HG02571 (cell line): ENCODE measurements at regions not wholly inside any gene's neighbourhood (a gene's known extent, or its start where the extent isn't known, plus 50 kb on each side); places are given as distances from the start of the nearest gene placed in this dataset.

ENCODE experiments used
- ATAC-seq: cut with Tn5 transposase; IDR thresholded peaks from one replicate; pipeline ENCODE4 v1.9.1; 2021; ENCODE audit warnings: mild to moderate bottlenecking, moderate library complexity; ENCODE audit not compliant: unreplicated experiment

GRCh38 chr9:16193066-16193465 lies 640.2 kb downstream of the CCDC171 start:
- no peak for ATAC-seq

- no peak for ATAC-seq
These were observed 643.4 kb downstream of the CCDC171 start for GRCh38 chr9:16196206-16196605.

GRCh38 chr9:16197578-16198370 lies 644.9 kb downstream of the CCDC171 start:
- no peak for ATAC-seq

DNA sequence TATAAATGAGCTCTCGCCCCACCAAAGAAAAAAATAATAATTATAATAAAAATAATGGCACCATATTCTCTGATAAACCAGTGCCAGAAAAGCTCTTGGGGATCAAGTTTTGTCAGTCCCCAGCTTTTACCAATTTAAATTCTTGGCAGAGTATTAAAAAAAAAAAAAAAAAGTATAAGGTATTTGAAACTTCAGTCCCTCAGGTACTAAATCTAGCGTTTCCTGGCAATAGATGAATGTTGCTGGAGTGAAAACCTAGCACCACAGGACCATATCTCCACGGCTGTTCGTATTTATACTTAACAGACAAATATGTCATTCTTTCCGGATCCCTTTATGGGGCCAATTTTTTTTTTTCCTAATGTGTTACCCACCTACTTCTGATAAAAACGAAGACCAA lies 646.2 kb downstream of the CCDC171 start:
- no peak for ATAC-seq

DNA sequence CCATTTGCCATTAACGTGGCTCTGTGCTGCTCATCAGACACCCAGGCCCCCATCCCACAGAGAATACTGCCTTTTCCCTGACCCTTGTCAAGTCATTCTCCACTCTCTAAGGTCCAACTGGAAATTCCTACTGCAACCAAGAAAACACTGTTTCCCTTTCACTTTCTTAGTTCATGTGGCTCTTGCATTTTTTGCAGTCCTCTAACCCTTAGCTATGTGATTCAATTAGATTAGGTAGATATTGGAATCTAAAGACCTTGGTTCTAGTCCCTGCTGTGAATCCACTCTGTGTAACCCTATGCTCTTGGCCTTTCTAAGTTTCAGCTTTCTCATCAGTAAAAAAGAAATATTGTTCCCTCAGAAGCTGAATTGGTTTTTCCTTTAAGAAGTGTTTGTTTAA lies 649.4 kb downstream of the CCDC171 start:
- ATAC-seq, result no peak

DNA sequence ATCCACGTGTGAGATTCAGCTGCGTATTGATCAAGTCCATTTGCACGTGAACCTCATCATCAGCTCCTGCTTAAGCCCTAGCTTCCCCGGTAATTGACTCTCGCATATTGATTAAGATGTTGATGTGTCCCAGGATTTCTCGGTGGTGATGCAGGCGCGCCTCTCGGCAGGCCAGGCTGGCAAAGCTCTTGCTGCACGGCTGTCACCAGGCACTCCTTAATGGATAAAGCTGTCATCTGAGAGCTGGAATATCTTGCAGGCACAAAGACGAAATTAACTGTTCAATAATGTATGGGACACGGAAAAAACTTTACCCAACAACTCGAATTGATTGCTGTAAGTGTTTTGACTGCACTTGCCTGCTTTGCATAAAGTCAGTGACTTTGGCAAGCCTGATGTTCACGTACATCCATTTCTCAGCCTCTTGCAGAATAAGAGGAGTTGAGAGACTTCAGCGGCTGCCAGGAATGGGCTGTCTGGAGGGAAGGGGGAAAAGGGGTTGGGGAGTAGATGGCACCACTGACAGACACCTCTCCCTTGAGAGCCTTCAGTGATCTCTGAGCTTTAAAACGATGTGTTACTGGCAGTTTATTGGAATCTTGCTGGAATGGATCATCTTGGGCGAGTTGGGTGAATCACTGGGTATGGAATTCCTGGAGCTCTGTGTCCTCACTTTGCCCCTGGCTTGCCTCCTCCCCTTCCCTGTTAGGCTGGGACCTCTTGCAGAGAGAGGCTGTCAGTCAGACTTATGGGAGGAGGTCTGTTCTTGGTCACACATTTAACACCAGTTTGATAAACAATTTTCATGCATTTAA lies 650.3 kb downstream of the CCDC171 start:
- ATAC-seq, result no peak

DNA sequence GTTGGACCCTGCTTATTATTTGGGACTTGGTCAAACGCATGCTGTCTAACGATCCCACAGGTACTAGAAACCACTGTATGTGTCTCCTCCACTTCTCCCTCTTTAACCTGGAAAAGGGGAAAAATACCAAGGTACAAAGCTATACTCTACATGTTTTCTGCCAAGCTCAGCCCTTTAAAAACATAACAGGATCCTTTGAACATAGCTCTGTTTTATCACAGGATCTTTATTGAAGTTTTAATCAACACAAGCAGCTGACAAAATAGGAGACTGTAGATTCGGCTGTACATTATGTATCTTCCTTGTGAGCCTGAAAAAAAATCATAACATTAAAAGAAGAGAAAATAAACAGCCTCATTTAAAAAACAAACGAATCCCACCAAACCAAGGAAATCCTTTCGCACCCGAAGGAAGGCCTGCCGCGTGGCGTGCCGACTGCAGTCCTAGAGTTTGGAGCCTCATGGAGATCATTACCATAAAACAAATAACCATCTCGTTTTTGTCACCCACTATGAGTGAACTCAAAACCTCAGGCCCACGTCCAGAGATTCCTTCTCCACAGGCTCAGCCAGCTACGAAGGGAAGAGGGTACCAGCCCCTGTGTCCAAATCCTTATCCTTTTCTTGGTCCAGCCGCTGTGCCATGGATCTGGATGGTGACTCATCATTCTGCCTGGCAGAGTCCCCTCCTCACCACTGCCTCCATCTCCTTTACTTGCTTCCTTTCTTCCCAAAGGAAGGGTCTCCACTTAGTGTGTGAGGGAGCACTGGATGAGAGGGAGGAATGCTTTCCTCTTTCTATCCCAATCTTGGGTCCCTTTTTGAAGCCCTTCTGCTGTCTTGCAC lies 651.1 kb downstream of the CCDC171 start:
- no peak for ATAC-seq

DNA sequence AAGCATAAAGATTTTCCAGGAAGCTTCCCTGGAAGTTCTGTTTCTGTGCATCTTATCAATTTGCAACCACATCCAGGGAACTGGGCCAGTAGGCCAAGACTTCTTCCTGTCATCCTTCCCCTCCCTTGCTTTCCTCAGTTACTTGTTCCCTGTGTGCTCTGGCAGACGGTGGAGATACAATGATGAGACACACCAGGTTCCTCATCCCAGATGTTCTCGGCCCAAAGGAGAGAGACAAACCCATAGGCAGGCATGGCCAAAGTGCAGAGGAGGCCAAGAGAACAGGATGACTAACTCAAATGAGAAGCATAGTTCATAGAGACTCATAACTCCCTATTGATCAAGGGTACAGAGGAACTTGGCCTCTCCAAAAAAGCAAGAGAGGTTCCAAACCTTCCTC lies 652.6 kb downstream of the CCDC171 start:
- no peak for ATAC-seq

GRCh38 chr9:16206518-16206917 lies 653.7 kb downstream of the CCDC171 start:
- no peak for ATAC-seq

GRCh38 chr9:16207161-16207560 lies 654.3 kb downstream of the CCDC171 start:
- no peak for ATAC-seq

GRCh38 chr9:16210440-16210839 lies 657.6 kb downstream of the CCDC171 start:
- no peak for ATAC-seq

GRCh38 chr9:16211946-16212345 lies 658.5 kb downstream of the BNC2 start:
- no peak for ATAC-seq

DNA sequence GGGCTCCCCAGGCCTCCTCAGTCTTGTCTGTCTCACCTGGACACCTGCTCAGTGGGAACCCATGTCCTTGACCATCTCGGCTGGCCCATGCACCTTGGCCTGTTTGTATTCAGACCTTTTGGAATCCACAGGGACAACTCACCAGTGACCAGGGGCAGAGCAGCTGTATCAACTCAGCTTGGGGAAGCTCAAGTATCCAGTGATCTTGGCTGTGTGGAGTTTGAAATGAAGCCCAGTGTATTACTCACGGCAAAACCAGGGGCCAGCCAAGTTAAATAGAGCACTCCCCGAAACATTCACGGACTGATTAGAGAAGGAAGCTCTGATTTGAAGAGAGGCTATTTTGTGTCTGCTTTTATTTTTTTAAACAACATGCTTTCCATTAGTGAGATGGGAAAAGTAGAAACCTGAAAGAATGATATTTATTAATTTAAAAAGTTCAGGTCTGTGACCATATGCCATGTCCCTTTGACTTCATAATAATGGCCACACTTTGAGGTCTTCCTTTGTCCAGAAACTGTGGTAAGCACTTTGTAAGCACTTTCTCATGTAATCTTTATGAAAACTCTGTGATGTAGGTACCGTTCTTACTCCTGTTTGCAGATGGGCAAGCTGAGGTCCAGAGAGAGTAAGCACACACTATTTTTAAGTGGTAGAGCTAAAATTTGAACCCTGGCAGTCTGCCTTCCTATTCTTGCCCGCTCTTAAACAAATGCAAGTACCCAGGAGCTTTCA lies 656.5 kb downstream of the BNC2 start:
- no peak for ATAC-seq

DNA sequence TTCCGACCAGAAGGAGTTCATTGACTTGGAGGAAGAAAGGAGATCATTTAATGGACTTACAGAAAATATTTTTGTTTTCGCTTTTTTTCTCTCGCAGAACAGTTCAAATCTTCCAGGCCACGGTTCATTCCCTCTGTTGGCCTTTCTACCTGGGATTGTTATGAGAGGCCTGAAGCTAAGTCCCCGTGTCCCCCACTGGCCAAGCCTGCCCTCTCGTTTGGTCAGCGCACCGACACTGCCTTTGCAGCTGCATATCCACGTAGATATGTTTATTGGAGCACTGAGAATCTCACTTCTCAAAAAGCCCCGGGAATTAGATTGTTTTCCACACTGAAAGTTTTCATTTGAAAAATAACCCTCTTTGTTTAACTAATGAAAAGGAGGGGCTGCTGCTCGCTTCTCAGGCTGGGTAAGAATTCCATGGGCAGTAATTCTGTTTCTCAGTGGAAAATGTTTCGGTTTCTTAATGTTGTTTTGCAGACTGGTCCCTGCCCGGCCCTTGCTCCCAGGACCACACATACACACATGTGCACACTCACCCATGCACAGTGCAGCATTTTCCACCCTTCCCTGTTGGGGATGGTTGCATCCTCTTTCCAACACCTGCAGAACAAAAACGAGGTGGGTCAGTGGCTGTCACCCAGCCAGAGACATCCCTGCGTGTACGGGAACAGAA lies 655.7 kb downstream of the BNC2 start:
- ATAC-seq, result no peak

DNA sequence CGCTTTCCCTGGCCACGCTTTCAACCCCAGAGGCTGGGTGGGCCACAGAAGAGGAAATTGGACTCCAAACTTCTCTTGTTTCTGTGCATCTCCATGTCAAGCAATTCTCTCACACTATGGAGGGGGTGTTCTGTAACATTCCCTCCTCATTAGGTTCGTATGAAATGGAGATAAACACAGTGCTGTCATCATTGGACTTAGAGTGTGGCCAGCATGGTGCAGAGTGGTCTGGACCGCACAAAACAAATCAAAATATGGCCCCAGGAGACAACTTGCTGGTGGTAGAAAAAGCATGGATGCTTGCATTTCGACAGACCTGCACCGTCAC lies 655.2 kb downstream of the BNC2 start:
- no peak for ATAC-seq

GRCh38 chr9:16217943-16218701 lies 652.3 kb downstream of the BNC2 start:
- ATAC-seq, result no peak

DNA sequence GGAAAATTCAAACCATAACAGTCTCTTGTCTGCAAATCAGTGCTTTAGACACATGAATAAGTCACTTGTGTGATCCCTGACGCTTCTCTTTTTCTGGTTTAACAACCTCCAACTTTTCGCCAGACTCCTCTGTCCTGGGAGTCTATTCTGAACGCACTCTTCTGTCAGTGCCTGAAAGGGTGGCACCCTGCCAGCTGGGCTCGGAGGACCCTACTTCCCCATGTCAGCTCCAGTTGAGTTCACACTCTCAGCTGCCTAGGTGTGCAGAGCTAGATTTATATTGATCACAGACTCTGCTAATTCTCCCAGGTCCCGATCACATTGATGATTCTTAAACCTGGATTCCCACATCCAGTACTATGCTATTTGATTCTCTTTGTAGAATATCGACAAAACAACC lies 649.1 kb downstream of the BNC2 start:
- ATAC-seq, result no peak

DNA sequence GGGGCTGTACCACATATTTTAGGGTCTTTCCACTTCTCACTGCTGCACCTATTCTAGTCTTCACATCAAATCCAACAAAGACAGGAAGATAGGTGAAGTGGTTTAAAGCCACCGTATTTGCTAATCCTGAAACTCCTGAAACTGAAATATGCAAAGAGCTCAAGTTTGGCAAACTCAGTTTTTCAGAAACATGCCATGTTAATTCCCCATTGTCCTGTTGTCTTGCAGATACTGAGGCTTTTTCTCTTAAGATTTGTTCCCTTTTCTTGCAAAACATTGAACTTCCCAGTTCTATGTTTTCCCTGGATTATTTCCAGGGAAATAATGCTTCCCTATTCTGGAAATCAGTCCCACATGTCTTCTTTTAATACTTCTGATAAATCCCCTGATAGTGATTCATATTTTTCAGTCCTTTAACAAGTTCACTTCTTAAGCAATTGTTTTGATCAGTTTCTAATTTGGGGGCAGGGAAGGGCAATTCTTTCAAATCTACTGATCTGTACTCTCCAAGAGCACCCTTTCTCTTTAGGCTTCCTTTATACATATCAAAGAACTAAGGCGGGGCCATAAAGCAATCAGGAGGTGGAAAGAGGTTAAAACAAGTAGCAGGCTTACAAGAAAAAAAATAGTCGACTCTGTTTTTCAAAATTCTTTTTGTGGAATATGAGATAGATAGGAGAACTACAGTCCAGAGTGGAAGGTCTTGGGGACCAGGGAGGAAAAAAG lies 648.5 kb downstream of the BNC2 start:
- no peak for ATAC-seq
